Right lobe of liver (tissue), 4 donors: ENCODE measurements at regions not wholly inside any gene's neighbourhood (a gene's known extent, or its start where the extent isn't known, plus 50 kb on each side); places are given as distances from the start of the nearest gene placed in this dataset.

Source experiments
- POLR2A ChIP-seq: fragments of 450-650 bp; IDR thresholded peaks from one replicate; pipeline ENCODE4 v1.6.1; 2017; ENCODE audit warnings: antibody characterized with exemption, mild to moderate bottlenecking
- TF ChIP-seq, protein P1 (sequence below), 4 donors: fragments of 200-600 bp in 3 of 4; fragments of 450-650 bp in 1 of 4; IDR thresholded peaks; one replicate each; pipeline versions ENCODE4 v1.5.1 to v1.8.0; 2016 to 2022; ENCODE audit warnings: antibody characterized with exemption in 4 of 4, mild to moderate bottlenecking in 2 of 4
- donor health status: DM: no; HTN: no; CAD: no.
- donor health status: DM: no; HTN: no; CAD: no.
- donor health status: DM: no; HTN: yes; CAD: no.

DNA sequence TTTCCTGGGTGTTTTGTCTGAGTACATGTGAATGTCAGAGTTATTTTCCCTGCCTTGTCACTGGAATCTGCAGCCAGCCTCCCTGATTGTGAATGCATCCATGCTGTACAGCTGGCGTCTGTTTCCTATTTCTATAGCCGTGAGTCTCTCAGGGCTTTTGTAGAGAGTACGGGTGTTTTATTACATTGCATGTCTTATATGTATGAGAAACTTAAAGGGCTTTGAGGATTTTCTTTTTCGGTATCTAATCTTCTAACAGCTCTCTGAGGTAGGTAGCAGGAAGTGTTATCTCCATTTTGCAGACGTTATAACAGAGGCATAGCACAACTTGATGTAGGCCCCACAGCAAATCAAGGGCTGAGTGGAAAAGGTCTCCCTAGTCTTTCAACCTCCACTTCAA, 272.9 kb downstream of the PRL start:
- TF ChIP-seq, protein P1, sequence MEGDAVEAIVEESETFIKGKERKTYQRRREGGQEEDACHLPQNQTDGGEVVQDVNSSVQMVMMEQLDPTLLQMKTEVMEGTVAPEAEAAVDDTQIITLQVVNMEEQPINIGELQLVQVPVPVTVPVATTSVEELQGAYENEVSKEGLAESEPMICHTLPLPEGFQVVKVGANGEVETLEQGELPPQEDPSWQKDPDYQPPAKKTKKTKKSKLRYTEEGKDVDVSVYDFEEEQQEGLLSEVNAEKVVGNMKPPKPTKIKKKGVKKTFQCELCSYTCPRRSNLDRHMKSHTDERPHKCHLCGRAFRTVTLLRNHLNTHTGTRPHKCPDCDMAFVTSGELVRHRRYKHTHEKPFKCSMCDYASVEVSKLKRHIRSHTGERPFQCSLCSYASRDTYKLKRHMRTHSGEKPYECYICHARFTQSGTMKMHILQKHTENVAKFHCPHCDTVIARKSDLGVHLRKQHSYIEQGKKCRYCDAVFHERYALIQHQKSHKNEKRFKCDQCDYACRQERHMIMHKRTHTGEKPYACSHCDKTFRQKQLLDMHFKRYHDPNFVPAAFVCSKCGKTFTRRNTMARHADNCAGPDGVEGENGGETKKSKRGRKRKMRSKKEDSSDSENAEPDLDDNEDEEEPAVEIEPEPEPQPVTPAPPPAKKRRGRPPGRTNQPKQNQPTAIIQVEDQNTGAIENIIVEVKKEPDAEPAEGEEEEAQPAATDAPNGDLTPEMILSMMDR (IDR thresholded peaks at IDR 0.05) = no peak
- TF ChIP-seq POLR2A = no peak
